ENCODE measurements at regions not wholly inside any gene's neighbourhood (a gene's known extent, or its start where the extent isn't known, plus 50 kb on each side); places are given as distances from the start of the nearest gene placed in this dataset.

DNA sequence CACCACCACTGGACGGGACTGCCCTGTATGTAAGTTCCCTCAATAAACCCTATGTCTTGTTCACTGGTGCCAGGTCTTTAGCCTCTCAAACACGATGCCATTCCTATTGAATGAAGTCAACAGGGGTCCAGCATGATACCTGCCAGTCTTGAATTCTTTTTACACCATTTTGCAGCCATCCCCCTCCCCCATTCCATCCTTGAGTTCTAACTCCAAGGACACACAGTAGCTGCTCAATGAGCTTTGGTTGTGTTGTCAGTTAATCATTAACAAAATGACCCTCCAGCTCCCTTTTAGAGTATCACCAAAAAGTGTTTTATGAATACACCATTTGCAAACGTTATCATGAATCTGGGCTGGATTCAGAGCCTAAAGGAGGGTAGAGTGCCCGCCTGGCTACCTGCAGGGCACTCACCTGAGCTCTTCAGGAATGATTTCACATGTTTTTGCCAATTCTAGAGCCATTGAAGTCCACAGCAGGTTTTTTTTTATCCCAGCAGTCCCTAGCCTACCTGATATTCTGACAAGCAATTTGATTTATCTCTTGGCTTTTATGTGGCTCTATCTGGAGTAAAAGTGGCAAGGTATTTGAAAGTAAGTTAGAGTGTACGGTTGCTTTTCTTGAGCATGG lies 271.8 kb downstream of the SMARCA2 start:
- H3K36me3 ChIP-seq (ENCODE audit: control insufficient read depth, insufficient read depth, low read length): no peaks in the 10 kb centered on the region
- no peak overlapping the region for H3K4ac ChIP-seq (ENCODE audit: low read depth, low read length)
- DNase-seq: peak; percentile 68
- H3K56ac ChIP-seq (ENCODE audit: low read length): no peak overlapping the region
- H2BK15ac ChIP-seq (replicated peaks; ENCODE audit: low read depth): no peak overlapping the region
- no peak overlapping the region for H3K9ac ChIP-seq (ENCODE audit: low read length)
- H2BK5ac ChIP-seq (ENCODE audit: low read length): no peak overlapping the region
- H4K8ac ChIP-seq (ENCODE audit: low read depth, low read length): no peak overlapping the region
- H3K4me3 ChIP-seq (ENCODE audit: low read length): no peak overlapping the region
- peaks cover 10% of the 10 kb centered on the region for H3K4me1 ChIP-seq (ENCODE audit: control insufficient read depth, low read depth, low read length)
- peaks cover 2% of the 10 kb centered on the region for H3K79me2 ChIP-seq (ENCODE audit: control insufficient read depth, insufficient read depth, low read length)
- H3K27me3 ChIP-seq (ENCODE audit: insufficient read depth, low read length, poor library complexity): no peaks in the 10 kb centered on the region
- WGBS (ENCODE audit: extremely low coverage, insufficient coverage, low lambda C conversion rate): no CpG with 5 or more reads among the region's 5 CpGs
- H3K79me1 ChIP-seq (ENCODE audit: low read length): no peaks in the 10 kb centered on the region
- no peak overlapping the region for H3K18ac ChIP-seq (ENCODE audit: low read length)
- no peak overlapping the region for H2BK120ac ChIP-seq (ENCODE audit: low read depth, low read length)
- H3K27ac ChIP-seq (ENCODE audit: low read depth, low read length): peak overlapping the region; percentile 40
- no peak overlapping the region for H3K23ac ChIP-seq (ENCODE audit: low read length)
- no peak overlapping the region for H2AK5ac ChIP-seq (ENCODE audit: low read length)
- H3K4me2 ChIP-seq (ENCODE audit: low read length): no peak overlapping the region
- H4K5ac ChIP-seq (ENCODE audit: low read length): no peak overlapping the region

DNA sequence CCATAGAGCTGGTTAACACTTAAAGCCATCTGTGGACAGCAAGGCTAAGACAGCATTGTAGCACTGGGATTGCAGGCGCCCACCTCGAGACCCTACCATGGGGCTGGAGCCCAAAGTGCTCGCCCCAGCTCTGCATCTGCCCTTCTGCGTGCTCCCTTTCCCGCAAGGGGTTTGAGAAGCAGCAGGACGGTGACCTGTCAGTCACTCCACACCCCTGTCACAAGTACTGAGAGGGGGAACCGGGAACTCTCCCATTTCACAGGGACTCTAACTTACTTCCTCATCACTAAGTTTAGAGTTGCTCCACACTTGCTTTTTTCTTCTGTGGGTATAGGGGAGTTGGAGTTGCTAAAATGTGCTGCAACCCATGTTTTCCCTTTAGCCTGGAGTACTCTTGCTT lies 273.2 kb downstream of the SMARCA2 start:
- Histone ChIP-seq H3K79me2 (ENCODE audit: control insufficient read depth, insufficient read depth, low read length) (peaks cover 2% of the 10 kb centered on the region), H3K9ac (ENCODE audit: low read length) (no peak overlapping the region), H3K27ac (ENCODE audit: low read depth, low read length) (no peak overlapping the region), H3K18ac (ENCODE audit: low read length) (peak overlapping the region; percentile 15), H2BK15ac (replicated peaks; ENCODE audit: low read depth) (no peak overlapping the region), H3K4me1 (ENCODE audit: control insufficient read depth, low read depth, low read length) (peaks cover 4% of the 10 kb centered on the region), H4K8ac (ENCODE audit: low read depth, low read length) (no peak overlapping the region), H3K4ac (ENCODE audit: low read depth, low read length) (no peak overlapping the region), H3K27me3 (ENCODE audit: insufficient read depth, low read length, poor library complexity) (no peaks in the 10 kb centered on the region), H3K23ac (ENCODE audit: low read length) (no peak overlapping the region), H4K5ac (ENCODE audit: low read length) (no peak overlapping the region), H3K36me3 (ENCODE audit: control insufficient read depth, insufficient read depth, low read length) (no peaks in the 10 kb centered on the region), H3K4me3 (ENCODE audit: low read length) (no peak overlapping the region), H2BK5ac (ENCODE audit: low read length) (no peak overlapping the region), H3K79me1 (ENCODE audit: low read length) (no peaks in the 10 kb centered on the region), H2BK120ac (ENCODE audit: low read depth, low read length) (no peak overlapping the region), H2AK5ac (ENCODE audit: low read length) (no peak overlapping the region), H3K4me2 (ENCODE audit: low read length) (no peak overlapping the region), H3K56ac (ENCODE audit: low read length) (no peak overlapping the region)
- no peak for DNase-seq
- no CpG with 5 or more reads among the region's 7 CpGs for WGBS (ENCODE audit: extremely low coverage, insufficient coverage, low lambda C conversion rate)

GRCh38 chr9:2289263-2289662 lies 274.1 kb downstream of the SMARCA2 start:
- no peak for DNase-seq
- WGBS (ENCODE audit: extremely low coverage, insufficient coverage, low lambda C conversion rate): no CpG with 5 or more reads among the region's 4 CpGs
- H3K18ac ChIP-seq (ENCODE audit: low read length): no peak overlapping the region

GRCh38 chr9:2290382-2290781 lies 275.2 kb downstream of the SMARCA2 start:
- H3K79me2 ChIP-seq (ENCODE audit: control insufficient read depth, insufficient read depth, low read length): no peaks in the 10 kb centered on the region
- H3K27me3 ChIP-seq (ENCODE audit: insufficient read depth, low read length, poor library complexity): no peaks in the 10 kb centered on the region
- no peak overlapping the region for H3K23ac ChIP-seq (ENCODE audit: low read length)
- no peak overlapping the region for H3K9ac ChIP-seq (ENCODE audit: low read length)
- no peak overlapping the region for H4K8ac ChIP-seq (ENCODE audit: low read depth, low read length)
- no peak overlapping the region for H3K4me2 ChIP-seq (ENCODE audit: low read length)
- no peak overlapping the region for H3K4me3 ChIP-seq (ENCODE audit: low read length)
- no peak overlapping the region for H3K4ac ChIP-seq (ENCODE audit: low read depth, low read length)
- H3K36me3 ChIP-seq (ENCODE audit: control insufficient read depth, insufficient read depth, low read length): no peaks in the 10 kb centered on the region
- no peak overlapping the region for H3K18ac ChIP-seq (ENCODE audit: low read length)
- no peak overlapping the region for H2BK15ac ChIP-seq (replicated peaks; ENCODE audit: low read depth)
- WGBS (ENCODE audit: extremely low coverage, insufficient coverage, low lambda C conversion rate): no CpG with 5 or more reads among the region's 1 CpG
- no peak overlapping the region for H2AK5ac ChIP-seq (ENCODE audit: low read length)
- no peak overlapping the region for H2BK120ac ChIP-seq (ENCODE audit: low read depth, low read length)
- no peak overlapping the region for H2BK5ac ChIP-seq (ENCODE audit: low read length)
- H3K4me1 ChIP-seq (ENCODE audit: control insufficient read depth, low read depth, low read length): peaks cover 6% of the 10 kb centered on the region
- no peak overlapping the region for H3K27ac ChIP-seq (ENCODE audit: low read depth, low read length)
- H3K79me1 ChIP-seq (ENCODE audit: low read length): no peaks in the 10 kb centered on the region
- no peak overlapping the region for H3K56ac ChIP-seq (ENCODE audit: low read length)
- peak; percentile 82 for DNase-seq
- no peak overlapping the region for H4K5ac ChIP-seq (ENCODE audit: low read length)

More at GRCh38 chr9:2289263-2289662, 274.1 kb downstream of the SMARCA2 start:
- Histone ChIP-seq H3K4ac (ENCODE audit: low read depth, low read length) (no peak overlapping the region), H3K79me2 (ENCODE audit: control insufficient read depth, insufficient read depth, low read length) (peaks cover 2% of the 10 kb centered on the region), H3K36me3 (ENCODE audit: control insufficient read depth, insufficient read depth, low read length) (no peaks in the 10 kb centered on the region), H3K4me1 (ENCODE audit: control insufficient read depth, low read depth, low read length) (peaks cover 6% of the 10 kb centered on the region), H3K4me3 (ENCODE audit: low read length) (no peak overlapping the region), H3K79me1 (ENCODE audit: low read length) (no peaks in the 10 kb centered on the region), H2BK120ac (ENCODE audit: low read depth, low read length) (no peak overlapping the region), H3K23ac (ENCODE audit: low read length) (no peak overlapping the region), H4K8ac (ENCODE audit: low read depth, low read length) (no peak overlapping the region), H3K56ac (ENCODE audit: low read length) (peak overlapping the region; percentile 1), H2AK5ac (ENCODE audit: low read length) (no peak overlapping the region), H3K27me3 (ENCODE audit: insufficient read depth, low read length, poor library complexity) (no peaks in the 10 kb centered on the region), H2BK5ac (ENCODE audit: low read length) (no peak overlapping the region), H4K5ac (ENCODE audit: low read length) (no peak overlapping the region), H3K9ac (ENCODE audit: low read length) (no peak overlapping the region), H3K27ac (ENCODE audit: low read depth, low read length) (no peak overlapping the region), H2BK15ac (replicated peaks; ENCODE audit: low read depth) (no peak overlapping the region), H3K4me2 (ENCODE audit: low read length) (no peak overlapping the region)

DNA sequence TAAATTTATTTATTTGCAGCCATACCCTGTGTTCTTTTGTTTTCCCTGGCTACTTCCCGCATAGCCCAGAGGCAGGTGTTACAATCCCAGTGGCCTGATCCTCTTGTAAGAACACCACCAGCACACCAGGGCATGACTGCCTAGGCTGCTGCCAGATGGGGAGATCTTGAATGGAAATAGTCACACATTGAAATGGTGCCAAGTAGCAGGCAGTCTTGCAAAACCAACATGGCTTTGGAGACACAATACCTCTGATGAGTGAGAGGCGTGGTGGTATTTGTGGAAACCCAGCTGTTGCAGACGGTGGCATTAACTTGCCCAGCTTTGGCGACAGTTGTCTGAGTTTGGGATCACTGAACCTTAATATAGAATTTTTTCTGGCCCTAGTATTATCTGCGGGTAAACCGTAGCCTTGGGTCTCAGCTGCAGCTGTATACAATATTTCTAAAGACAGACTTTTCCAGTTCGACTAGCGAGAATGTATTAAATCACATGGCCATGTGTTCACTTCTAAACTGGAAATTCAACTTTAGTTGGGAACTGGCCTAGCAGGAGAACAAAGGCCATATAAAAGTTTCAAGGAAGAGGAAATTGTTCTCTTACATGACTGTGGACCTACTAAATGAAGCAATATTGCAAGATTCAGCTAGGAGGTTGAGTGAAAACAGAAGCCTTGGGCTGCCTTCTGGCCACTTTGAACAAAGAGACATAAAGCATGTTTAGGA lies 277.0 kb downstream of the SMARCA2 start:
- Histone ChIP-seq H2BK5ac (ENCODE audit: low read length) (no peak overlapping the region), H2BK120ac (ENCODE audit: low read depth, low read length) (no peak overlapping the region), H3K27ac (ENCODE audit: low read depth, low read length) (no peak overlapping the region), H3K36me3 (ENCODE audit: control insufficient read depth, insufficient read depth, low read length) (no peaks in the 10 kb centered on the region), H3K9ac (ENCODE audit: low read length) (no peak overlapping the region), H3K4me3 (ENCODE audit: low read length) (no peak overlapping the region), H3K4ac (ENCODE audit: low read depth, low read length) (no peak overlapping the region), H4K8ac (ENCODE audit: low read depth, low read length) (no peak overlapping the region), H3K4me1 (ENCODE audit: control insufficient read depth, low read depth, low read length) (peaks cover 5% of the 10 kb centered on the region), H4K5ac (ENCODE audit: low read length) (no peak overlapping the region), H3K18ac (ENCODE audit: low read length) (peak overlapping the region; percentile 75), H3K27me3 (ENCODE audit: insufficient read depth, low read length, poor library complexity) (no peaks in the 10 kb centered on the region), H2BK15ac (replicated peaks; ENCODE audit: low read depth) (no peak overlapping the region), H3K56ac (ENCODE audit: low read length) (peak overlapping the region; percentile 47), H3K23ac (ENCODE audit: low read length) (no peak overlapping the region), H3K79me1 (ENCODE audit: low read length) (no peaks in the 10 kb centered on the region), H3K4me2 (ENCODE audit: low read length) (no peak overlapping the region), H2AK5ac (ENCODE audit: low read length) (no peak overlapping the region), H3K79me2 (ENCODE audit: control insufficient read depth, insufficient read depth, low read length) (no peaks in the 10 kb centered on the region)
- WGBS (ENCODE audit: extremely low coverage, insufficient coverage, low lambda C conversion rate): no CpG with 5 or more reads among the region's 8 CpGs
- peak; percentile 69 for DNase-seq
